Neural progenitor cell (in vitro differentiated cells): ENCODE measurements at regions not wholly inside any gene's neighbourhood (a gene's known extent, or its start where the extent isn't known, plus 50 kb on each side); places are given as distances from the start of the nearest gene placed in this dataset.

Experiments
- EZH2 ChIP-seq: fragments of 200-600 bp; sonication (generic); IDR thresholded peaks from 2 replicates; pipeline ENCODE4 v1.6.1; 2017; ENCODE audit warnings: antibody characterized with exemption, mild to moderate bottlenecking, moderate library complexity
- EZH2phosphoT487 ChIP-seq: fragments of 200-600 bp; sonication (generic); IDR thresholded peaks from 2 replicates; pipeline ENCODE4 v1.6.1; 2017; ENCODE audit warnings: antibody characterized with exemption
- TF ChIP-seq, protein P1 (sequence below): fragments of 200-600 bp; sonication (generic); IDR thresholded peaks from 2 replicates; pipeline ENCODE4 v1.5.1; 2017; ENCODE audit warnings: antibody characterized with exemption, mild to moderate bottlenecking

DNA sequence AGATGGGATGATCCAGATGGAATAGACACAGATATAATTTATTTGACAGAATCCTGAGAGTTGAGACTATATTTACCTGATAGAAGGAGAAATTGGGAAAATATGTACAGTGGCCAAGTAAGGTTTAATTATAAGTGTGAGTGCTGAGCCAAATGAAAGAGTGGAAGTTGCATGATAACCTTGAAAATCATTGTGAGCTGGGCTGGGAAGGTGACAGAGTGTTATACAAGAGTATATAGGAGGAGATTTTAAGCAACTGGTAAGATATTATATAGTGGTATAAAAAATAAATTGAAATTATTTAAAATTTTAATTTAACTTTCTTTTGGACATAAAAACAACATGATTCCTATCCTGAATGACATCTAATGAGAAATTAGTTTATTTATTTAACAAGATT lies 340.8 kb downstream of the NUP35 start:
- TF ChIP-seq, protein P1, sequence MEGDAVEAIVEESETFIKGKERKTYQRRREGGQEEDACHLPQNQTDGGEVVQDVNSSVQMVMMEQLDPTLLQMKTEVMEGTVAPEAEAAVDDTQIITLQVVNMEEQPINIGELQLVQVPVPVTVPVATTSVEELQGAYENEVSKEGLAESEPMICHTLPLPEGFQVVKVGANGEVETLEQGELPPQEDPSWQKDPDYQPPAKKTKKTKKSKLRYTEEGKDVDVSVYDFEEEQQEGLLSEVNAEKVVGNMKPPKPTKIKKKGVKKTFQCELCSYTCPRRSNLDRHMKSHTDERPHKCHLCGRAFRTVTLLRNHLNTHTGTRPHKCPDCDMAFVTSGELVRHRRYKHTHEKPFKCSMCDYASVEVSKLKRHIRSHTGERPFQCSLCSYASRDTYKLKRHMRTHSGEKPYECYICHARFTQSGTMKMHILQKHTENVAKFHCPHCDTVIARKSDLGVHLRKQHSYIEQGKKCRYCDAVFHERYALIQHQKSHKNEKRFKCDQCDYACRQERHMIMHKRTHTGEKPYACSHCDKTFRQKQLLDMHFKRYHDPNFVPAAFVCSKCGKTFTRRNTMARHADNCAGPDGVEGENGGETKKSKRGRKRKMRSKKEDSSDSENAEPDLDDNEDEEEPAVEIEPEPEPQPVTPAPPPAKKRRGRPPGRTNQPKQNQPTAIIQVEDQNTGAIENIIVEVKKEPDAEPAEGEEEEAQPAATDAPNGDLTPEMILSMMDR, result no peak
- TF ChIP-seq EZH2, result no peak
- no peak for TF ChIP-seq EZH2phosphoT487
